ENCODE measurements at regions not wholly inside any gene's neighbourhood (a gene's known extent, or its start where the extent isn't known, plus 50 kb on each side); places are given as distances from the start of the nearest gene placed in this dataset.

DNA sequence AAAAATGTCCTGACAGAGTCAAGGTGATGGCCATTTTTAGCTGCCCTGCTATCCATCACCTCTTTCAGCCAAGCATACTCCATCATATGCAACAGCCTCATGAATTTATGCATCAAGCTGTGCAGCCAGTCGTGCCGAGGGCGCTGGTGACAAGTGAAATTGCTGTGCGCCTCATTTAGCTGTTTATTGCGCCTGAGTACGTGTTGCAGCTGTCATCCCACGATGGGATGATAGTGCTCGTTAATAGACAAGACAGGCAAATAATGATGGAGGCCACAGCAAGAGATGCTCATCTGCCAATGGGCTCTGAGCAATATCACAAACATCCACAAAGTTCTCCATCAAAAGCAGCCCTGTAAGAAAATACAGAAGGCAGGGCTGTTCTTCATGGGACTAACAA, 562.3 kb upstream of the POU3F2 start:
- Histone ChIP-seq H3K4me2 (no peak overlapping the region), H3K27me3 (no peaks in the 10 kb centered on the region), H4K20me1 (no peaks in the 10 kb centered on the region), H3K27ac (no peak overlapping the region), H3K4me3 (no peak overlapping the region), H3K4me1 (no peaks in the 10 kb centered on the region), H3K9me3 (replicated peaks in 1 of 11) (no peaks in the 10 kb centered on the region), H3K36me3 (no peaks in the 10 kb centered on the region), H3K9ac (no peak overlapping the region)
- TF ChIP-seq Cebpa-rat (IDR thresholded peaks at IDR 0.05): no peak

DNA sequence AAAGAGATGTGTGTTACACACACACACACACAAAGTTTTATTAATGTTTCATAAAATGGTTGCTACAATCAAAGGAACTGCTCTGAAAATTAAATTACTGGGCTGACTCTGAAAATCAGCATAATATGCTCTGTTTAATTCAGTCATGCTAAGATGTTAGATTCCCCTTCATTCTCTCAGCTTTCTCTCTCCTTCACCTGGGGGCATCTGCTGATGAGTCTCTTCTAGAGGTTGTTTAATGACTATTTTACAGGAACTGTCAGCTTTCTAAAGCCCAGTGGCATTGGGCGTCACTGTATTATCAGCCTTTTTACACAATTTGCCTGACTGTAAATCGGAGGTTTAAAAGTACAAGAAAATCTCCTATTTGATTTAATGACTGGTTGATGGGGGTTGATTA, 559.7 kb upstream of the POU3F2 start:
- no peaks in the 10 kb centered on the region for H4K20me1 ChIP-seq

DNA sequence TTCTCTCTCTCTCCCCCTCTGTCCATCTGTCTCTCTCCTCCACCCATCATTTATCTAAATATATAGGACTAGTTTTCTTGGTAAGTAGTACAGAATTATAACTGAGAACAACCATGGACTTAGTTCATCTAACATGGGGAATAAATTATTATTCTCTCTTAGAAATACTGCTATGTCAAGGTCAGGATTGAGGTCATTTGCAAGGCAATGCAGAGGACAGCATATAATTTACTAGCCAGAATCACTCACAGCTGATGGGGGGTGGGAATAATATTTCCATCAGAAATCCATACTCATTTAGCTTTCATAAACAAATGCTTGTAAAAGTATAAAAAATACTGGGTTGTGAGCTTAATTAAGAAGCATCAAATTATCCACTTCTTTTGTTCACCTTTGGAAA, 553.9 kb upstream of the POU3F2 start:
- Histone ChIP-seq H4K20me1 (no peaks in the 10 kb centered on the region), H3K9me3 (replicated peaks in 1 of 11) (no peaks in the 10 kb centered on the region), H3K4me2 (no peak overlapping the region), H3K4me3 (no peak overlapping the region), H3K9ac (no peak overlapping the region), H3K27ac (no peak overlapping the region), H3K27me3 (no peaks in the 10 kb centered on the region), H3K4me1 (no peaks in the 10 kb centered on the region), H3K36me3 (no peaks in the 10 kb centered on the region)
- TF ChIP-seq Cebpa-rat (IDR thresholded peaks at IDR 0.05): no peak

More for the DNA sequence above, 559.7 kb upstream of the POU3F2 start:
- Histone ChIP-seq H3K4me3 (no peak overlapping the region), H3K27ac (no peak overlapping the region), H3K4me2 (no peak overlapping the region), H3K9ac (no peak overlapping the region), H3K4me1 (no peaks in the 10 kb centered on the region), H3K27me3 (no peaks in the 10 kb centered on the region), H3K9me3 (replicated peaks in 1 of 11) (no peaks in the 10 kb centered on the region), H3K36me3 (no peaks in the 10 kb centered on the region)
- no peak for TF ChIP-seq Cebpa-rat (IDR thresholded peaks at IDR 0.05)

DNA sequence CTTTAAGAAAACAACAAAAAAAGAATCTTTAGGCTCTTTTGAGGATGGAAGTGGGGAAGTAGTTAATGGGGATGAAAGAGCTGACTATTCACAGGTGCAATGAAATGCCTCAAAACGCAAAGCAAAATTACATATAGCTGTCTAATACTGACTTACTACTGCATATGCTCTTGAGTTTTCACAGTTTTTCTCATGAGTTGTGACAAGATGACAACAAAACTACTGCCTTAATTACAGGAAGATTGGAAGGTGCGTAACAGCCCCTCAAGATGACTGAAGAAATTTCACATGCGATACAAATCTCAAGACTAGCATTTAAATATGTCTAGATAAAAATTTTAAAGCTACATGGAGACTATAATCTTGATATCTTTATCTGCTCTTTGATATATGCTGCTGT, 547.8 kb upstream of the POU3F2 start:
- H4K20me1 ChIP-seq: no peaks in the 10 kb centered on the region
- H3K9ac ChIP-seq: no peak overlapping the region
- no peaks in the 10 kb centered on the region for H3K36me3 ChIP-seq
- H3K4me2 ChIP-seq: no peak overlapping the region
- H3K27ac ChIP-seq: no peak overlapping the region
- no peak for TF ChIP-seq Cebpa-rat (IDR thresholded peaks at IDR 0.05)
- no peaks in the 10 kb centered on the region for H3K4me1 ChIP-seq
- H3K4me3 ChIP-seq: no peak overlapping the region
- H3K9me3 ChIP-seq (replicated peaks in 1 of 11): no peaks in the 10 kb centered on the region
- no peaks in the 10 kb centered on the region for H3K27me3 ChIP-seq

DNA sequence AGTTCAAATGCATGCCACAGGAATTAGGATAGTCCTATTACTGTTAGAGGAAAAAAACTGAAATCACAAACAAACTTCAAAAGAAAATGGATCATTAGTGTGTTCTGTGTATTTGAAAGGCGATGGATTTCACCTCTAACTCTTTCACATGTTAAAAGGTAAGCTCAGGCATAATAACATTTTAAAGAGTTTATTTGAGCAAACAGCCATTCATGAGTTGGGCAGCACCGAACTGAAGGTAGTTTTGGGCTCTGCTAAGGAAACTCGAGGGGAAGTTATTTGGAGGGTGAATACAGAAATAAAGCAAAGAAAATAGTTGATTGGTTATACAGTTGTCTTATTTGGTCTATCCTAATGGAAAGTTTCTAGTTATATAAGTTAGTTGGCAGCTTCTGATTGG, 546.5 kb upstream of the POU3F2 start:
- H3K27ac ChIP-seq: no peak overlapping the region
- H3K27me3 ChIP-seq: no peaks in the 10 kb centered on the region
- no peak overlapping the region for H3K9ac ChIP-seq
- H3K4me1 ChIP-seq: no peaks in the 10 kb centered on the region
- H3K36me3 ChIP-seq: no peaks in the 10 kb centered on the region
- no peak overlapping the region for H3K4me3 ChIP-seq
- no peaks in the 10 kb centered on the region for H3K9me3 ChIP-seq (replicated peaks in 1 of 11)
- no peak overlapping the region for H3K4me2 ChIP-seq
- no peak for TF ChIP-seq Cebpa-rat (IDR thresholded peaks at IDR 0.05)
- H4K20me1 ChIP-seq: no peaks in the 10 kb centered on the region

DNA sequence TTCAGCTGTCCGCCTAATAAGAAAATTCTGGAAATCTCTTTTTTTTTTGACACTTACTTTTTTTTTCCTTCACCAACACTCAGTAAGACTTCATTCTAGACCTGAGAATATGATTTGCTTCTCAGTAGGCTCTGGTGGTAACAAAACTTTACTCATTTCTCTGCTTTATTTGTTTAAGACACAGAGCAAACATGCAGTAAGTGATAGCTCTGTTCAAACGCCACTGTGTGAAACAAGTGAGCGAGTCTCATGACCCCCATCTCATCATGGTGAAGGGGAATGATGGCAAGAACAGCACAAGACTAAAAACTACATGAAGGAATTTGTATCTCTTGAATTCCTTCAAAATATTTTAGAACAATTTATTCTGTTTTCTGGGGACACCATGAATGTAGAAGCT, 541.6 kb upstream of the POU3F2 start:
- no peak for TF ChIP-seq Cebpa-rat (IDR thresholded peaks at IDR 0.05)
- Histone ChIP-seq H3K27ac (no peak overlapping the region), H3K4me3 (no peak overlapping the region), H4K20me1 (no peaks in the 10 kb centered on the region), H3K9me3 (replicated peaks in 1 of 11) (no peaks in the 10 kb centered on the region), H3K36me3 (no peaks in the 10 kb centered on the region), H3K4me1 (no peaks in the 10 kb centered on the region), H3K4me2 (no peak overlapping the region), H3K9ac (no peak overlapping the region), H3K27me3 (no peaks in the 10 kb centered on the region)

DNA sequence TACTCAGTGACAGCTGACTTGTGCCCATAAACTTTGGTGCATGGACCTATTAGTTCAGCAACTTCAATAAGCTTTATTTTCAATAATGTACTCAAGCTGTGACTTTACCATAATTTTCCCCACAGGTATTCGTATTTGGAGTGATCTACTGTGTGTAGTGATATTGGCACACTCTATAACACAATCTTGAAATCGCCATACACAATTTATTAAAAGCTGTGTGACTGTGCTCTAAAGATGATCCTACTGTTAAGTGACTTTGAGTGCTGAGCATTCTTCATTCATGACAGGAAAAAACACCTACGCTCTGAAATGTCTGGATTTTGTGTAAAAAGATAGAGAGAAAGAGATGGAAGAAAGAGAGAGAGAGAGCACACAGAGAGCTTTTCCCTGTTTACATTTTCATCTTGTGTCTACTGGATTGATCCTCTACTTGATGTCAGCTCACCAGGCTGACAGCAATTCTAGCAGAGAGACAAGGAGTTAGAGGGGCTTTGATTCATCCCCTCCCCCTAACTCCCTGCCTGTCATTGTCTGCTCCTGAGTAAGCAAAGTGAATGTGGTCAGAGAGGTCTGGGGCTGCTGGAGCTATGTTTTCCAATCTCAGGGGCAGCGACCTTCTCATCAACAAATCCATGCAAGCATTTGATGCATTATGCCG, 538.7 kb upstream of the POU3F2 start:
- Histone ChIP-seq H3K4me3 (no peak overlapping the region), H3K27ac (no peak overlapping the region), H3K4me2 (no peak overlapping the region), H3K36me3 (no peaks in the 10 kb centered on the region), H3K4me1 (no peaks in the 10 kb centered on the region), H3K9me3 (replicated peaks in 1 of 11) (no peaks in the 10 kb centered on the region), H3K9ac (no peak overlapping the region), H4K20me1 (no peaks in the 10 kb centered on the region), H3K27me3 (no peaks in the 10 kb centered on the region)
- no peak for TF ChIP-seq Cebpa-rat (IDR thresholded peaks at IDR 0.05)

DNA sequence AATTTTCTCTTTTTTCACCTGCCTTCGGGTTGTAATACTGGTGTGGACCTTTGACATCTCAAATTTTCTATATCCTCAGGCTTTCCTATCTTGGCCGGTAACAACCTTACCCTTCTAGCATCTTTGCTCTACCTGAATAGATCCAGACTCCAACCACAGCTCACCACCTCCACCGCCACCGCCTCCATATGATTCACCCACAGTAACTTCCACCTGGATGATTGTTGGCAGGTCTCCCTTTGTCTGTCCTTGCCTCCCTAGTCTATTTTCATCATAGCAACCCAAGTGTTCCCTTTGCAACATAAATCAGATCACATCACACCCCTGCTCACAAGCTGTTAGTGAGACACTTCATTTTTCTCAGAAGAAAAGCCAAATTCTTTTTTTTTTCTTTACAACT, 525.8 kb upstream of the POU3F2 start:
- H3K4me2 ChIP-seq: no peak overlapping the region
- TF ChIP-seq Cebpa-rat (IDR thresholded peaks at IDR 0.05): no peak
- no peak overlapping the region for H3K27ac ChIP-seq
- no peak overlapping the region for H3K4me3 ChIP-seq
- H3K9me3 ChIP-seq (replicated peaks in 1 of 11): no peaks in the 10 kb centered on the region
- H3K9ac ChIP-seq: no peak overlapping the region
- no peaks in the 10 kb centered on the region for H3K36me3 ChIP-seq
- H3K27me3 ChIP-seq: no peaks in the 10 kb centered on the region
- H4K20me1 ChIP-seq: no peaks in the 10 kb centered on the region
- 0 out of 20 replicates have a peak, but pooled peaks cover 0 to 5% (median 0%) of the 10 kb centered on the region in 10 experiments for H3K4me1 ChIP-seq

DNA sequence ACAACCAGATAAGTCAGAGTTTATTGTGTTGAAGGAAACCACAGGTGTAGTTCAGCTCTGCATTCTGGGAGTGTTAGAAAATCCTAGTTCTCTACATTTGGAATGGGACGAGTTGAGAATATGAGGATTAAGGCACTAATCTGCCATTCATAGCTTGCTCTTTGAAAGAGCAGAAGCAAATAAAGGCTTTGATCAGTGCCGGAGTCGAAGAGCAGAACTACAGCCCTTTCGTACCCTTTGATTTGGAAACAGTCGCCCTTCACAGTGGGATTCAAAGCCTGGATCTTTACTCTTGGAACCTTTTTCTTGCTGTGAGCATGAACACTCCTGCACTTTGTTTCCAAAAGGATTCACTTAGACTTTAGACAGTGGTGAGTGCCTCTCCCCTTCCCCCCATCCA, 523.9 kb upstream of the POU3F2 start:
- H3K4me2 ChIP-seq: no peak overlapping the region
- no peaks in the 10 kb centered on the region for H3K27me3 ChIP-seq
- H4K20me1 ChIP-seq: no peaks in the 10 kb centered on the region
- H3K4me3 ChIP-seq: no peak overlapping the region
- TF ChIP-seq Cebpa-rat (IDR thresholded peaks at IDR 0.05): no peak
- no peak overlapping the region for H3K9ac ChIP-seq
- no peak overlapping the region for H3K27ac ChIP-seq
- no peaks in the 10 kb centered on the region for H3K36me3 ChIP-seq
- no peaks in the 10 kb centered on the region for H3K9me3 ChIP-seq (replicated peaks in 1 of 11)
- 0 out of 20 replicates have a peak, but pooled peaks cover 0 to 5% (median 0%) of the 10 kb centered on the region in 10 experiments for H3K4me1 ChIP-seq

DNA sequence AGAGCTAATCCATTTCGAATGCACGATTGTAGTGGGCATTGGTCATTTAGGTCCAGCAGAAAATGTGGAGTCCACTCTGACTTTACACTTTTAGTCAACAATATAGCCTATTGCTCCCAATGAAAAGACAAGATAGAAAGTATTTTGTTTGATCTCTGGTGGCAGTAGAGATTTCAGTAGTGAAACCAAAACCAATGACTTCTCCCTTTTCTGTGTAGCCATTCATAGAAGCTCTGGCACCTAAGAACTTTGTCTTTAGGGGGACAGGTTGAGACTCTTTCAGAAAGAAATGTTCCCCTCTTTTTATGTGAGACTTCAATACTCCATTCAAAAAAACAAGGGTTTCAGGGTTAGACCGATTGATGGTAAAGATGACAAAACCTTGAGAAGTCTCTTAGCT, 510.8 kb upstream of the POU3F2 start:
- TF ChIP-seq Cebpa-rat (IDR thresholded peaks at IDR 0.05): no peak
- Histone ChIP-seq H3K27ac (no peak overlapping the region), H3K4me3 (no peak overlapping the region), H3K4me2 (no peak overlapping the region), H3K27me3 (no peaks in the 10 kb centered on the region), H4K20me1 (no peaks in the 10 kb centered on the region), H3K4me1 (no peaks in the 10 kb centered on the region), H3K9ac (no peak overlapping the region), H3K36me3 (no peaks in the 10 kb centered on the region), H3K9me3 (replicated peaks in 1 of 11) (no peaks in the 10 kb centered on the region)

All from BLaER1 treated with 17β-estradiol and CSF1 and Interleukin-3, amounts not matched to agents 10 nM and 100 nM (cell line).